HT-29 (cell line): ENCODE measurements at regions not wholly inside any gene's neighbourhood (a gene's known extent, or its start where the extent isn't known, plus 50 kb on each side); places are given as distances from the start of the nearest gene placed in this dataset.
"Not testable (repeated sequence)": the region's sequence is repeated elsewhere in the genome, so short reads cannot be mapped to it uniquely, and the experiment has no call there.

Source experiments
- DNase-seq: peaks from one replicate; pipeline ENCODE4 v3.0.0-alpha.2; 2015; ENCODE audit warnings: low spot score

GRCh38 chr13:24618011-24618955, 61.9 kb upstream of the ATP12A start:
- peak; percentile 41 for DNase-seq

GRCh38 chr13:24619282-24619681, 60.9 kb upstream of the ATP12A start:
- no peak for DNase-seq

- DNase-seq = not testable (repeated sequence)
Observed at GRCh38 chr13:24622481-24623148, 57.6 kb upstream of the ATP12A start.

- DNase-seq = no peak
Observed at GRCh38 chr13:24623149-24623665, 57.0 kb upstream of the ATP12A start.

GRCh38 chr13:24624363-24624762, 55.8 kb upstream of the ATP12A start:
- no peak for DNase-seq

GRCh38 chr13:24624801-24625231, 55.4 kb upstream of the ATP12A start:
- no peak for DNase-seq

GRCh38 chr13:24625331-24625731, 54.9 kb upstream of the ATP12A start:
- DNase-seq = peak; percentile 28

GRCh38 chr13:24625870-24626849, 54.0 kb upstream of the ATP12A start:
- DNase-seq = peak; percentile 29

GRCh38 chr13:24627090-24627714, 53.0 kb upstream of the ATP12A start:
- no peak for DNase-seq

- no peak for DNase-seq
Observed at GRCh38 chr13:24627946-24628345, 52.3 kb upstream of the ATP12A start.

GRCh38 chr13:24629320-24629719, 50.9 kb upstream of the ATP12A start:
- no peak for DNase-seq

GRCh38 chr13:24630121-24630520, 50.1 kb upstream of the ATP12A start:
- DNase-seq = no peak
